ENCODE measurements at regions not wholly inside any gene's neighbourhood (a gene's known extent, or its start where the extent isn't known, plus 50 kb on each side); places are given as distances from the start of the nearest gene placed in this dataset.
A peak's percentile ranks its signal among the peaks of the same experiment; 100 is the strongest.

- TF ChIP-seq IRF4 (IDR thresholded peaks at IDR 0.05; ENCODE audit: low read depth, low read length): 0 out of 2 replicates have a peak, but pooled peaks have one; percentile 27
- no peak for TF ChIP-seq BRCA1 (IDR thresholded peaks at IDR 0.05; ENCODE audit: low read depth, low read length)
- TF ChIP-seq IKZF1 (conservative IDR thresholded peaks at IDR 0.05): peak; percentile 57
- no peak for TF ChIP-seq CHD4 (IDR thresholded peaks at IDR 0.05)
- TF ChIP-seq TCF3 (IDR thresholded peaks at IDR 0.05; ENCODE audit: borderline replicate concordance, insufficient read depth, low read depth, low read length): no peak
- TF ChIP-seq SPI1 (IDR thresholded peaks at IDR 0.05; ENCODE audit: borderline replicate concordance, insufficient read depth, low read depth, low read length): peak; percentile 51; the same call in 1 of the 2 replicates
- peak; percentile 52; the same call in 1 of the 2 replicates for TF ChIP-seq RUNX3 (IDR thresholded peaks at IDR 0.05; ENCODE audit: low read length)
- TF ChIP-seq CREB1 (IDR thresholded peaks at IDR 0.05; ENCODE audit: low read depth): no peak
- no peak for TF ChIP-seq SMAD5 (IDR thresholded peaks at IDR 0.05; ENCODE audit: low read depth)
- TF ChIP-seq BCL11A (IDR thresholded peaks at IDR 0.05; ENCODE audit: low read depth, low read length): peak; percentile 18; the same call in 1 of the 2 replicates
- 0 out of 2 replicates have a peak, but pooled peaks have one; percentile 49 for TF ChIP-seq ZNF687 (IDR thresholded peaks at IDR 0.05)
- TF ChIP-seq, protein P1, sequence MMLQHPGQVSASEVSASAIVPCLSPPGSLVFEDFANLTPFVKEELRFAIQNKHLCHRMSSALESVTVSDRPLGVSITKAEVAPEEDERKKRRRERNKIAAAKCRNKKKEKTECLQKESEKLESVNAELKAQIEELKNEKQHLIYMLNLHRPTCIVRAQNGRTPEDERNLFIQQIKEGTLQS (IDR thresholded peaks at IDR 0.05; ENCODE audit: borderline replicate concordance, extremely low read depth, low read depth, low read length): no peak
- 0 out of 4 replicates have a peak, but pooled peaks of 1 of the 2 experiments have one; percentile 7 for TF ChIP-seq SRF (IDR thresholded peaks at IDR 0.05; ENCODE audit: low read depth in 2 of 2, low read length in 2 of 2)
- no peak for TF ChIP-seq SP1 (IDR thresholded peaks at IDR 0.05; ENCODE audit: low read depth, low read length)
- 0 out of 2 replicates have a peak, but pooled peaks have one; percentile 46 for TF ChIP-seq PML (IDR thresholded peaks at IDR 0.05; ENCODE audit: low read length)
- TF ChIP-seq RFX5 (IDR thresholded peaks at IDR 0.05; ENCODE audit: low read depth, low read length): no peak
- TF ChIP-seq SUZ12 (IDR thresholded peaks at IDR 0.05; ENCODE audit: unreplicated experiment): no peak
- TF ChIP-seq GABPA (IDR thresholded peaks at IDR 0.05; ENCODE audit: low read depth): peak; percentile 22; the same call in 1 of the 2 replicates
- TF ChIP-seq SIX5 (IDR thresholded peaks at IDR 0.05; ENCODE audit: low read depth, low read length, severe bottlenecking): no peak
- no peak for TF ChIP-seq FOS (IDR thresholded peaks at IDR 0.05; ENCODE audit: borderline replicate concordance, extremely low read depth, insufficient read length)
- no peak for TF ChIP-seq ZNF384 (IDR thresholded peaks at IDR 0.05; ENCODE audit: borderline replicate concordance, low read depth, low read length)
- TF ChIP-seq ATF2 (IDR thresholded peaks at IDR 0.05; ENCODE audit: low read length): 0 out of 2 replicates have a peak, but pooled peaks have one; percentile 25
- no peak for TF ChIP-seq RBBP5 (conservative IDR thresholded peaks at IDR 0.05)
- peak; percentile 26; the same call in 1 of the 2 replicates for TF ChIP-seq GATAD2B (conservative IDR thresholded peaks at IDR 0.05; ENCODE audit: low read depth)
- TF ChIP-seq NKRF (conservative IDR thresholded peaks at IDR 0.05): 0 out of 2 replicates have a peak, but pooled peaks have one; percentile 47
- peak; percentile 48; the same call in 1 of the 2 replicates for TF ChIP-seq JUNB (IDR thresholded peaks at IDR 0.05)
These were observed 157.0 kb downstream of the C9orf152 start (continued) for GRCh38 chr9:110050925-110051355.
